ENCODE measurements at regions not wholly inside any gene's neighbourhood (a gene's known extent, or its start where the extent isn't known, plus 50 kb on each side); places are given as distances from the start of the nearest gene placed in this dataset.

DNA sequence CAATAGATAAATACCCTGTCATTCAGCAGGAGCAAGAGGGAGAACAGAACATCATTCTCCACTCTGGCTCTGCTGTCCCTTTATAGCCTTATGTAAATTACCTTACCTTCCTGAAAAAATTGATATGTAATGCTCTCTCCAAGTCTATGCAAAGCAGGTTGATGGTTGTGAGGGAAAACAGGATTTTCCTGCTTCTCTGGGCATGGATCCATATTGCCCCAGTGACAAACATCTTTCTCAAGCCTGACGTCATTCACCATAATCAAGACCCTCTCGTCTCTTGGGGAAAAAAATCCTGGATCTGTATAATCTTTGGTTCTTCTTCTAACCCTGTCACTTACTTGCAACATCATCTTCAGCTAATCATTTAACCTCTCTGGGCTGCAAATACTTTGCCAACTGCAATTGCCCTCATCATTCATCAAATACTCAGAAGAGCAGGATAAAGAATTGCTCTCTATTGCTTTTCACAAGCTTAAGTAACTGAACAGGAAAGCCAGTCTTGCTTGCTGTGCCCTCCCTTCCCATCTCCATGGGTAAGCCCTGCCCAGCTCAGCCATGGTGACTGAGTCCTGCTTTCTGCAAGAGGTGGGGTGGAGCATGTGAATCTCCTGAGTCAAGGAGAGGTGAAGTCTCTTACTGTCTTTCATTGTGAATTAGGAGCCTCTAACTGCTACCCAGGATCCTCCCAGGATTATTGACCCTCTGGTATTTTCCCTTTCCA, 123.7 kb upstream of the KLF7 start:
- TF ChIP-seq REST (IDR thresholded peaks at IDR 0.05; ENCODE audit: insufficient read depth in 1 of 2, low read depth in 2 of 2, low read length in 2 of 2), result no peak
- no peak for TF ChIP-seq POLR2AphosphoS5 (IDR thresholded peaks at IDR 0.05; ENCODE audit: low read depth, low read length)
- no peak for TF ChIP-seq FOXP2 (optimal IDR thresholded peaks at IDR 0.05; ENCODE audit: borderline replicate concordance, extremely low read depth, extremely low read length, insufficient read depth)
- no peak for TF ChIP-seq TAF1 (IDR thresholded peaks at IDR 0.05; ENCODE audit: borderline replicate concordance, insufficient read depth, low read length)
